CD4-positive, CD25-positive, alpha-beta regulatory T cell (primary cell): ENCODE measurements at regions not wholly inside any gene's neighbourhood (a gene's known extent, or its start where the extent isn't known, plus 50 kb on each side); places are given as distances from the start of the nearest gene placed in this dataset.
"Not testable (repeated sequence)": the region's sequence is repeated elsewhere in the genome, so short reads cannot be mapped to it uniquely, and the experiment has no call there.

Source experiments
- ATAC-seq, 2 donors: fragments of 150-1000 bp; cut with Tn5 transposase; one replicate each; pipeline ENCODE4 v1.10.0; 2021; ENCODE audit warnings: low read depth in 2 of 2, moderate number of reproducible peaks in 2 of 2, moderate library complexity in 1 of 2
- DNase-seq, 3 donors: peaks; one replicate each; pipeline versions ENCODE4 v3.0.0 to v3.0.0-alpha.2; 2012 to 2022; ENCODE audit warnings: mixed read lengths in 1 of 3
- H3K27ac ChIP-seq: one replicate; pipeline ENCODE4 v1.7.0; 2013; ENCODE audit warnings: mild to moderate bottlenecking, low read length; ENCODE audit not compliant: insufficient read depth, poor library complexity, severe bottlenecking
- H3K27me3 ChIP-seq: one replicate; pipeline ENCODE4 v1.7.0; 2013; ENCODE audit warnings: low read length; ENCODE audit not compliant: control insufficient read depth, insufficient read depth
- H3K36me3 ChIP-seq: one replicate; pipeline ENCODE4 v1.7.0; 2013; ENCODE audit warnings: mild to moderate bottlenecking, low read length, moderate library complexity; ENCODE audit not compliant: control insufficient read depth, insufficient read depth
- H3K4me1 ChIP-seq: 2 replicates; pipeline ENCODE4 v1.7.0; 2013; ENCODE audit warnings: mild to moderate bottlenecking, low read length; ENCODE audit not compliant: insufficient read depth, control insufficient read depth, poor library complexity, severe bottlenecking
- H3K4me3 ChIP-seq: one replicate; pipeline ENCODE4 v1.7.0; 2013; ENCODE audit warnings: low read depth, mild to moderate bottlenecking, low read length, moderate library complexity
- H3K9me3 ChIP-seq, 2 experiments: 1 replicate in 1 of 2; 2 replicates in 1 of 2; pipeline ENCODE4 v1.7.0; 2013; ENCODE audit warnings: low read length in 2 of 2, mild to moderate bottlenecking in 1 of 2, moderate library complexity in 1 of 2; ENCODE audit not compliant: control insufficient read depth in 2 of 2
- H3K27ac Mint-ChIP-seq, 3 donors: one replicate each; pipeline ENCODE4 v1.8.0; 2020 to 2022; ENCODE audit warnings: mild to moderate bottlenecking in 3 of 3, mixed read lengths in 3 of 3, moderate library complexity in 2 of 3
- H3K27me3 Mint-ChIP-seq: one replicate; pipeline ENCODE4 v1.8.0; 2022; ENCODE audit warnings: mild to moderate bottlenecking, mixed read lengths
- H3K36me3 Mint-ChIP-seq: one replicate; pipeline ENCODE4 v1.8.0; 2020; ENCODE audit warnings: mixed read lengths
- H3K4me1 Mint-ChIP-seq, 4 donors: one replicate each; pipeline ENCODE4 v1.8.0; 2020 to 2022; ENCODE audit warnings: mixed read lengths in 4 of 4, mild to moderate bottlenecking in 1 of 4
- H3K4me3 Mint-ChIP-seq, 4 donors: one replicate each; pipeline ENCODE4 v1.8.0; 2020 to 2022; ENCODE audit warnings: mild to moderate bottlenecking in 4 of 4, mixed read lengths in 4 of 4, moderate library complexity in 3 of 4
- H3K9me3 Mint-ChIP-seq, 7 donors: one replicate each; pipeline ENCODE4 v1.8.0; 2020 to 2022; ENCODE audit warnings: mixed read lengths in 7 of 7, mild to moderate bottlenecking in 3 of 7, moderate library complexity in 2 of 7

DNA sequence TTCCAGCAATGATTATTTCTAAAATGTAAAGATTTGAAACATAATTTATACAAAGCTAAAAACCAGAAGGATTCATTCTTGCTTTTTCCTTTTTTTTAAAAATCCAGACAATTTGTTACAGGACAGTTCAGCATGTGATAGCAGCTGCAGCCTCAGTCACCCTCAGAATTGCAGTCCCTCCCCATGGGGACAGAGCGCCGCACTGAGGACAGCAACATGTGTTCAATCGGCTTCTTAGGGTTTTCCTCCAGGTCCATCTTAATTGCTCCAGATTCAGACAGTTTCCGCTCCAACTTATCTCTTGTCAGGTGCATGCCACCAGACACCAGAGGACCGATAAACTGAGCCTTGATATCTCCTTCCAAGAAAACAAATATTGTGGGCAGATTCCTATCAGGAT lies 134.9 kb upstream of the TBC1D5 start:
- Histone ChIP-seq H3K4me3 (no peak overlapping the region), H3K27ac (no peak overlapping the region), H3K9me3 (no peaks in the 10 kb centered on the region), H3K36me3 (no peaks in the 10 kb centered on the region), H3K4me1 (no peaks in the 10 kb centered on the region), H3K27me3 (no peaks in the 10 kb centered on the region)
- Mint-ChIP-seq H3K36me3 (no peaks in the 10 kb centered on the region), H3K27me3 (peaks cover 6% of the 10 kb centered on the region), H3K9me3 (no peaks in the 10 kb centered on the region), H3K4me3 (no peak overlapping the region), H3K4me1 (no peaks in the 10 kb centered on the region), H3K27ac (no peak overlapping the region)
- no peak for ATAC-seq
- no peak for DNase-seq

DNA sequence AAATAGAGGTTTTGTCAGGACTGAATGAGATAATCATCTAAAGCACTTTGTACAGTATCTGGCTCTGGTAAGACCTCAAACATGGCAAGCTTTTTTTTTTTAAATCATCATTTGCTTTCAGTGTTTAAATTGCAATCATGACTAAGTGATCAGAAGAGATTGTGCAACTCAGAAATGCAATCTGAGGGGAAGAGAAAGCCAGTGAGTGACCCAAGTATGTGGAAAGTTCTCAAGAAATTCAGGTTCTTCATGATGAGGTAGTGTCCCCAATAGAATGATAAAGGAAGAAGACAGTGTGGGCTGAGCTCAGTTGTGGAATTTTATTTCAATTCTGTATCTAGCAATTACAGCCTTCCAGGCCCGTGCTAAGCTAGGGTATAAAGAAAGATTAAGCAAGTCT lies 132.2 kb upstream of the TBC1D5 start:
- Histone ChIP-seq H3K27me3 (no peaks in the 10 kb centered on the region), H3K27ac (no peak overlapping the region), H3K36me3 (no peaks in the 10 kb centered on the region), H3K4me3 (no peak overlapping the region), H3K4me1 (no peaks in the 10 kb centered on the region), H3K9me3 (no peaks in the 10 kb centered on the region)
- Mint-ChIP-seq H3K36me3 (no peaks in the 10 kb centered on the region), H3K4me3 (no peak overlapping the region), H3K27me3 (peaks cover 6% of the 10 kb centered on the region), H3K9me3 (no peaks in the 10 kb centered on the region), H3K27ac (no peak overlapping the region), H3K4me1 (no peaks in the 10 kb centered on the region)
- DNase-seq, result no peak
- no peak for ATAC-seq

DNA sequence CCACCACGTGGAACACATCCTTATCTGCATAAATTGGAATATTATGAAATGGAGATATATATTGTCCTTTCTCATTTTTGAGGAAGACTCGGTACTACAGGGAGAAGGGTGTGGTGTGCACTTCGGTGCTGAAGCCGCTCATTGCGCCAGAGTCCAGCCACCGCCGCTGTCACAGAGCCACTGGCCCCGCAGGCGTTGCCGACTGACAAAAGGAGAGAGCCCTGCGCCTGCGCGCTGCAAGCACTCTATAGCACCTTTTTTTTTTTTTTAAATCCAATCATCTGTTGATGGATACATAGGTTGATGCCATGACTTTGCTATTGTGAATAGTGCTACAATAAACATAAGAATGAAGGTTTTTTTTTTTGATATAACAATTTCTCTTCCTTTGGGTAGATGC lies 130.0 kb upstream of the TBC1D5 start:
- no peaks in the 10 kb centered on the region for H3K36me3 ChIP-seq
- H3K4me3 ChIP-seq, result no peak overlapping the region
- H3K27me3 ChIP-seq, result peaks cover 5% of the 10 kb centered on the region
- H3K4me1 Mint-ChIP-seq, result no peaks in the 10 kb centered on the region
- H3K27ac ChIP-seq, result no peak overlapping the region
- DNase-seq, result no peak
- no peak for ATAC-seq
- no peaks in the 10 kb centered on the region for H3K9me3 Mint-ChIP-seq
- no peak overlapping the region for H3K27ac Mint-ChIP-seq
- H3K27me3 Mint-ChIP-seq, result peaks cover 6% of the 10 kb centered on the region
- H3K4me3 Mint-ChIP-seq, result no peak overlapping the region
- H3K4me1 ChIP-seq, result no peaks in the 10 kb centered on the region
- no peaks in the 10 kb centered on the region for H3K9me3 ChIP-seq
- H3K36me3 Mint-ChIP-seq, result no peaks in the 10 kb centered on the region

DNA sequence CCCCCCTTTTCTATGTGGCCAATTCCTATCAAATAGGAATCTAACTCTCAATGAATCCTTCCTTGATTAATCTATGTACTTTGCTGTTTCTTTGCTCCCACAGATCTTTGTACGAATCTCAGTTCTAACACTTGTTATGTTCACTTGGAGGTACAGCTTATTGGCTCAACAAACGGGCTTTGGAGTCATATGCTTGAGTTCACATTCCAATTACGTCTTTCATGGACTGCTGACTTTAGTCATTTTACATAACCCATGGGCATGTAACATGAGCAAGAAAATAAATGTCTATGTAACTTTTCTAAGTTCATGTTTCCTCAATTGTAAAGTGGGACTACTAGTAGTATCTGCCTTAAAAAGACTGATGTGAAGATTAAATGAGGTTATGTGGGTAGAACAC lies 123.2 kb upstream of the TBC1D5 start:
- peaks cover 5% of the 10 kb centered on the region for H3K27me3 ChIP-seq
- H3K4me3 ChIP-seq, result no peak overlapping the region
- ATAC-seq (no peak), DNase-seq (no peak)
- no peaks in the 10 kb centered on the region for H3K4me1 ChIP-seq
- no peaks in the 10 kb centered on the region for H3K4me1 Mint-ChIP-seq
- H3K36me3 ChIP-seq, result no peaks in the 10 kb centered on the region
- no peak overlapping the region for H3K27ac Mint-ChIP-seq
- no peaks in the 10 kb centered on the region for H3K9me3 ChIP-seq
- H3K4me3 Mint-ChIP-seq, result no peak overlapping the region
- H3K27ac ChIP-seq, result no peak overlapping the region
- H3K27me3 Mint-ChIP-seq, result no peaks in the 10 kb centered on the region
- H3K36me3 Mint-ChIP-seq, result no peaks in the 10 kb centered on the region
- peaks cover 0 to 2% (median 0%) of the 10 kb centered on the region in 7 donors for H3K9me3 Mint-ChIP-seq

DNA sequence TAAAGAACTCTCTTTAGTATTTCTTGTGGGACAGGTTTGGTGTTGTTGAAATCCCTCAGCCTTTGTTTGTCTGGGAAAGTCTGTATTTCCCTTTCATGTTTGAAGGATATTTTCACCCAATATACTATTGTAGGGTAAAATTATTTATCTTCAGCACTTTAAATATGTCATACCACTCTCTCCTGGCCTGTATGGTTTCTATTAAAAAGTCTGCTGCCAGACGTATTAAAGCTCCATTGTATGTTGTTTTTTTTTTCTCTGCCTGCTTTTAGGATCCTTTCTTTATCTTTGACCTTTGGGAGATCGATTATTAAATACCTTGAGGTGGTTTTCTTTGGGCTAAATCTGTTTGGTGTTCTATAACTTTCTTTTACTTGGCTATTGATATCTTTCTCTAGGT lies 119.0 kb upstream of the TBC1D5 start:
- H3K4me3 ChIP-seq, result no peak overlapping the region

DNA sequence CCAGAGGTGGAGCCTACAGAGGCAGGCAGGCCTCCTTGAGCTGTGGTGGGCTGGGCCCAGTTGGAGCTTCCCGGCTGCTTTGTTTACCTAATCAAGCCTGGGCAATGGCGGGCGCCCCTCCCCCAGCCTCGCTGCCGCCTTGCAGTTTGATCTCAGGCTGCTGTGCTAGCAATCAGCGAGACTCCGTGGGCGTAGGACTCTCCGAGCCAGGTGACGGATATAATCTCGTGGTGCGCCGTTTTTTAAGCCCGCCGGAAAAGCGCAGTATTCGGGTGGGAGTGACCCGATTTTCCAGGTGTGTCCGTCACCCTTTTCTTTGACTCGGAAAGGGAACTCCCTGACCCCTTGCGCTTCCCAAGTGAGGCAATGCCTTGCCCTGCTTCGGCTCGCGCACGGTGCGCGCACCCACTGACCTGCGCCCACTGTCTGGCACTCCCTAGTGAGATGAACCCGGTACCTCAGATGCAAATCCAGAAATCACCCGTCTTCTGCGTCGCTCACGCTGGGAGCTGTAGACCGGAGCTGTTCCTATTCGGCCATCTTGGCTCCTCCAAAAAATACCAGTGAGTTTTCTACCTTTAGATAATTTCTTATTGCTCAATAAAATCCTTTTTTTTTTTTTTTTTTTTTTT lies 118.5 kb upstream of the TBC1D5 start:
- H3K36me3 ChIP-seq, H3K4me1 ChIP-seq, DNase-seq, H3K27ac ChIP-seq, H3K9me3 Mint-ChIP-seq, ATAC-seq, H3K4me3 Mint-ChIP-seq, H3K27ac Mint-ChIP-seq, H3K36me3 Mint-ChIP-seq, H3K9me3 ChIP-seq, H3K27me3 ChIP-seq, H3K4me3 ChIP-seq, H3K27me3 Mint-ChIP-seq, H3K4me1 Mint-ChIP-seq: not testable (repeated sequence)

More for the DNA sequence above, 119.0 kb upstream of the TBC1D5 start:
- Histone ChIP-seq H3K27ac (no peak overlapping the region), H3K4me1 (no peaks in the 10 kb centered on the region), H3K9me3 (no peaks in the 10 kb centered on the region), H3K27me3 (no peaks in the 10 kb centered on the region), H3K36me3 (no peaks in the 10 kb centered on the region)
- no peaks in the 10 kb centered on the region for H3K36me3 Mint-ChIP-seq
- H3K27ac Mint-ChIP-seq, result no peak overlapping the region
- H3K9me3 Mint-ChIP-seq, result peaks cover 0 to 6% (median 0%) of the 10 kb centered on the region in 7 donors
- DNase-seq (no peak), ATAC-seq (no peak)
- H3K4me3 Mint-ChIP-seq, result no peak overlapping the region
- H3K4me1 Mint-ChIP-seq, result no peaks in the 10 kb centered on the region
- H3K27me3 Mint-ChIP-seq, result peaks cover 1% of the 10 kb centered on the region

DNA sequence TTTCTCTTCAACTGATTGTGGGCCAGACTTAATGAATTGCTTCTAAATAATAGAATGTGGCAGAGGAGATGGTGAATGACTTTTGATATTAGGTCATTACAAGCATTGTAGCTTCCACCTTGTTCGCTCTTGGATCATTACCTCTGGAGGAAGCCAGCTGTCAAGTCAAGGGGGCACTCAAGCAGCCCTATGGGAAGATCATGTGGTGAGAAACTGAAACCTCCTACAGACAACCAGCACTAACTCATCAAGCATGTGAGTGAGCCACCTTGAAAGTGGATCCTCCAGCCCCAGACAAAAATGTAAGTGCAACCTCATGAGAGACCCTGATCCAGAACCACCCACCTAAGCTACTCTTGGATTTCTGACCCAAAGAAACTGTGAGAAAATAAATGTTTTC lies 109.8 kb upstream of the TBC1D5 start:
- H3K9me3 Mint-ChIP-seq, result peaks cover 0 to 6% (median 0%) of the 10 kb centered on the region in 7 donors
- ATAC-seq, result no peak

DNA sequence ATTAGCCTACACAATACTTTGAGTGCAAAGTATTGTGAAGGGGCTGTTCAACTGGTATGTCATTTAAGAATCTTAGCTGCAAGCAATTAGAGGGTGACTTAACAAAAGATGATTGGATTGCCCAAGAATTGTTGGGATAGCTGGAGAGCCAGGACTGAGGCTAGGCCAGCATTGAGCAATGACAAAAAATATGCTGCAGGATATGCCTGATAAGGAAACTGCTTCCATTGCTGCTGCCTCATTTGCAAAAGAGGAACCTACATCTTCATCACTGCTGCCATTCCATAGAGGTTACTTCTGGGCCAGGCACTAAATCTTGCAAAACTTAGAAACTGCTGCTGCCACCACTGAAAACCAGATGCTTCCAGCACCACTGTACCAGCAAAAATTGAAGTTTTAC lies 108.0 kb upstream of the TBC1D5 start:
- Histone ChIP-seq H3K27me3 (peaks cover 2% of the 10 kb centered on the region), H3K4me1 (no peaks in the 10 kb centered on the region), H3K4me3 (no peak overlapping the region), H3K27ac (no peak overlapping the region), H3K36me3 (no peaks in the 10 kb centered on the region), H3K9me3 (no peaks in the 10 kb centered on the region)
- Mint-ChIP-seq H3K27me3 (peaks cover 10% of the 10 kb centered on the region), H3K4me1 (no peaks in the 10 kb centered on the region), H3K27ac (no peak overlapping the region), H3K36me3 (no peaks in the 10 kb centered on the region), H3K4me3 (no peak overlapping the region), H3K9me3 (peaks cover 0 to 4% (median 0%) of the 10 kb centered on the region in 7 donors)
- DNase-seq (no peak), ATAC-seq (no peak)

More for the DNA sequence above, 109.8 kb upstream of the TBC1D5 start:
- Histone ChIP-seq H3K9me3 (no peaks in the 10 kb centered on the region), H3K36me3 (no peaks in the 10 kb centered on the region), H3K4me3 (no peak overlapping the region), H3K27me3 (peaks cover 2% of the 10 kb centered on the region), H3K4me1 (no peaks in the 10 kb centered on the region), H3K27ac (no peak overlapping the region)
- no peak for DNase-seq
- no peaks in the 10 kb centered on the region for H3K4me1 Mint-ChIP-seq
- no peaks in the 10 kb centered on the region for H3K36me3 Mint-ChIP-seq
- no peak overlapping the region for H3K4me3 Mint-ChIP-seq
- H3K27ac Mint-ChIP-seq, result no peak overlapping the region
- peaks cover 12% of the 10 kb centered on the region for H3K27me3 Mint-ChIP-seq
